NCI-H1694 treated with DMSO at 0.1 percent for 48 hours (cell line): ENCODE measurements at regions not wholly inside any gene's neighbourhood (a gene's known extent, or its start where the extent isn't known, plus 50 kb on each side); places are given as distances from the start of the nearest gene placed in this dataset.

Experiments used
- DNase-seq: peaks from one replicate; lab custom pipeline; 2025; lab: John Stamatoyannopoulos, UW

GRCh38 chr1:37085393-37085792 lies 51.1 kb upstream of the GRIK3 start:
- no peak for DNase-seq

GRCh38 chr1:37089750-37090149 lies 55.4 kb upstream of the GRIK3 start:
- no peak for DNase-seq

DNA sequence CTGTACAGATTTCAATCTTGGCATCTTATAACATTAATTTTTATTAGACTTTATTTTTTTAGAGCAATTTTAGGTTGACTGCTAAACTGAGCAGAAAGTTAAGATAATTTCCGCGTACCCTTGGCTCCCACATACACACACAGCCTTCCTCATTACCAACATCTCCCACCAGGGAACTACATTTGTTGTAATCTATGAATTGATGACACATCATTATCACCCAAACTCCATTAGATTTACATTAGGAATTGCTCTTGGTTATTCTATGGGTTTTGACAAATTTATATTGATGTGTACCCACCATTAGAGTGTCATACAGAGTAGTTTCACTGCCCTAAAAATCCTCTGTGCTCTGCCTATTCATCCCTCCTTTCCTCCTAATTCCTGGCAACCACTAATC lies 56.4 kb upstream of the GRIK3 start:
- DNase-seq = no peak

- peak; percentile 76 for DNase-seq
Measured at GRCh38 chr1:37092937-37093336, 58.6 kb upstream of the GRIK3 start.

- DNase-seq = no peak
Measured at GRCh38 chr1:37094302-37094701, 60.0 kb upstream of the GRIK3 start.

DNA sequence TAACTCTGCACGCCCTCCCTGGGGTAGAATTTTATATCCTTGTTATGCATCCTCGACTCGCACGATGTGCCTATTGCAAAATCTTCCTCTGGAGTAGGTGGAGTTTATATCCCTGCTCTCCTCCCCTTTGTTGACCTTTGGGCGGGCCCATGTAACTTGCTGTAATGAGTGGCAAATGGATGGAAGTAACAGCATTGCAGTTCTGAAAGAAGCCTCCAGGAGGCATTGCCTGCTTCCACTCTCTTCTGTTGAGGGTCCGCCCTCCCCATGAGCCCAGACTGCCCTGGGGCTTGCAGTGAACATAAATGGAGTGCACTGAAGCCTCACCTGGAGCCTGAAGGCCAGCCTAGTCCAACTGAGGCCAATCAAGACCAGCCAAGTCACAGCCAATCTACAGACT lies 62.2 kb upstream of the GRIK3 start:
- DNase-seq = no peak

GRCh38 chr1:37097731-37098130 lies 63.4 kb upstream of the GRIK3 start:
- peak; percentile 68 for DNase-seq

DNA sequence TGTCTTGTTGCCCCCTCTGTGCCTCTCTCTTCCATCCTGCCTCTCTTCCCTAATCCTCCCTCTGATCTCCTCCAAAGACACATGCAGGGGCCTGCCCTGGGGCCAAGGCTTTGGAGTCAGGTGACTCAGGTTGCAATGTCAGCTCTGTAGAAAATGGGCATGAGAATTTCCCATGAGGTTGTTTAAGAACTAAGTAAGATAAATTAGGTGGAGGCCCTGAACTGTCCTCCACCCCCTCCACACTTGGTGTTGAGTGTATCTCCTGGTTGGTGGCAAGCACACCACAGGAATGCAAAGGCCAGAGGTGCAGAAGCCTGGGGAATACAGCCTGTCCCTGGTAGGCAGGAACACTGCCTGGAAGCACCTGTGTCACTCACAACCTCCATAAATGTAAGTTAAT lies 63.9 kb upstream of the GRIK3 start:
- DNase-seq = no peak

GRCh38 chr1:37100310-37100709 lies 66.0 kb upstream of the GRIK3 start:
- peak; percentile 10 for DNase-seq

- no peak for DNase-seq
Measured at GRCh38 chr1:37102656-37103382, 68.5 kb upstream of the GRIK3 start.

- no peak for DNase-seq
Measured at GRCh38 chr1:37105911-37106310, 71.6 kb upstream of the GRIK3 start.

DNA sequence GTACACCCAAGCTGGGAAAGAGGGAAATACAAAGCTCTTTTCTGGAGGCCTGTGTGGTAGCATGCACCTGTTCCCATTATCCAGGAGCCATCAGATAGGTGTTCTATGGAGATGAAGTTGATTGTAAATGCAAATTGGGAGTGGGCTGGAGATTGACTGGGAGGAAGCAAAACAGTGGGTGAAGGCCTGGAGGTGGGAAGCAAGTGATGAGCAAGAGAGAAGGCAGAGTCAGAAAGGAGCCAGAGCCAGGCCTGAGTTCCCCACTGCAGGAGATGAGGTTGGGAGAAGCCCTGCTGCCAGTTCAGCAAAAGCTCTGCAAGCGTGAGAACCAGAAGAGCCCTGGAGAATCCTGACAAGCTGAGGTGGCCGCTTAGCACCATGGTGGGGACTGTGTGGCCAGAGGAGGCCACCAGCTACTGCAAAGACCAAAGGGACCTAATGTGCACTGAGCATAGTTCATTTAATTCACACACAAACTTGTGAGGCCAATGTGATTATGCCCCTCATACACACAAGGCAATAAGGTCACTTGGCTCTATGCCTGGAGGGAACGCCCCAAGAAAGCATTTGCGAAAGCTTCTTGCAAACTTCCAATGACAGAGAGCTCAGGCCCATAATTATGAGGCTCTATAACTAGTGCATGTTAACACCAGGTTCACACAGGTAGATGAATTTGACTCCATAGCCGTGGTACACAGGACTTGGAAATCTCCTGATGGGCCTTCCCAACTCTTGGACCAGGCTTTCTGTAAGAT lies 73.0 kb upstream of the GRIK3 start:
- no peak for DNase-seq

DNA sequence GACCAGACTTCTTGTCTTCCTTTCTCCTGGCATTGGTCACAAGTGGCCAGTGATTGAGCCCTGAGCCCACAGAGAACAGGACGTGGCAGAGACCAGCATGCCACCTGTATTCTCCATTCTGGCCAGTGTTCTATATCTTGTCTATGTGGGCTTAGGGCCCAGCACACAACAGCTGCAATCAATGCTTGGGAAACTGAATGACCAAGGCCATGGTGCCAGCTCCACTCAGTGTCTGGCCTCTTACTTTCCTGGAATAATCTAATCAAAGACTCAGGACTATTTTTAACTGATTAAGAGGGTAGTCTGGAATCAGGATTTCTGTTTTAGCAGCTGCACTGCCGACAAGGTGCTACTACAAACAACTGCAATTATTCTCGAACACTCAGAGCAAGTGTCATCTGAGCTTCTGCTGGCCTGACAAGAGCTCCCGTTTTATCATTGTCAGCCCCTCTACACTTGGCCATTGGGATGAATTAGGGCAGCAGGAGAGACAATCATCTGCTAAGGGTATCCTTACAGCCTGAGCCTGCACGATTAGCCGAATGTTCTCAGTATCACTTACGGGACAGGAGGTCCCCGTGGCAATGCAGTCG lies 74.4 kb upstream of the GRIK3 start:
- DNase-seq = no peak

GRCh38 chr1:37112430-37112829 lies 78.1 kb upstream of the GRIK3 start:
- no peak for DNase-seq

DNA sequence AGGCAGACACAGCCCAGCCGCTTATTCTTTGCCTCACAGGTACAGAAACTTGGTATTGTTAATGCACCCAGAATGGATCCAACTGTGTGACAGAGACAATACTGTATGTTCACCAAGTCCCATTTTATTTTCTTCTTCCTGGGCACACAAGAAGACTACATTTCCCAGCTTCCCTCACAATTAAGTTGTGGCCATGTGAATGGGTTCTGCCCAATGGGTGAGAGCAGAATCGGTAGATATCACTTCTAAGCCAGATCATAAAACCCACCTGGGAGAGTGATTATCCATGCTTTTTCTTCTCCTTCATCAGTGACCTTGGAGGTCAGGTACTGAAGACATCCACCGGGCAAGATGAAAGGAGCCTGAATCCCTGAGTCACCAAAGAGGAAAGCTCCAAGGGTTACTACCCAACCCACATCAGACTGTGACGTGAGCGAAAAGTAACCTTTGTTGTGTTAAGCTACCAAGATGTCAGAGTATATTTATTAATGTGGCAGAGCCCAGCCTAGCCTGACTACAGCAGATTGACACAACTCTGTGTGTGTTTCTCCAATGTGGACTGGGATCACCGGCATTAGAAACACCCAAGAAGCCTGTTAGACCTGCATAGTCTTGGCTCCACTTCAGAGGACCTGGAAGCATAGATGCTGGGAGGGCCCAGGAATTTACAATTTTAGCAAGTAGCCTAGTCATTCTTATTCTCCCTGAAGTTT lies 79.1 kb upstream of the GRIK3 start:
- no peak for DNase-seq

DNA sequence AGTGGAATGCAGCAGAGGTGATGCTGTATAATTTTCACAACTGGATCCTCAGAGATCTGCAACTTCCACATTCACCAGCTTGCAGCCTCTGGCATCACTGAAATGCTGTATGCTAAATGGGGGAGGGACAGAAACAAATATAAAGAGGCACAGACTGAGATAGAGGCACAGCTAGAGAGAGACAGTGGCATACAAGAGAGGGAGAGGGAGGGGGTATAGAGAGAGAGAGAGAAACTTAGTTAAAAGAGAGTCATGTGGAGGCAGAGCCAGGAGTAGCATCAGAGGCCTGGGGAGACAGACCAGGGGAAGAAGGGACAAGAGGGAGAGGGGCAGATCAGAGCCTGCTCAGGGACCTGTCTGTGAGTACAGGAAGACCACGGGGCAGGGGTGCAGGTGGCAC lies 84.5 kb upstream of the GRIK3 start:
- DNase-seq = no peak

- no peak for DNase-seq
Measured at GRCh38 chr1:37120279-37120678, 86.0 kb upstream of the GRIK3 start.

- no peak for DNase-seq
Measured at GRCh38 chr1:37123276-37124115, 89.2 kb upstream of the GRIK3 start.

DNA sequence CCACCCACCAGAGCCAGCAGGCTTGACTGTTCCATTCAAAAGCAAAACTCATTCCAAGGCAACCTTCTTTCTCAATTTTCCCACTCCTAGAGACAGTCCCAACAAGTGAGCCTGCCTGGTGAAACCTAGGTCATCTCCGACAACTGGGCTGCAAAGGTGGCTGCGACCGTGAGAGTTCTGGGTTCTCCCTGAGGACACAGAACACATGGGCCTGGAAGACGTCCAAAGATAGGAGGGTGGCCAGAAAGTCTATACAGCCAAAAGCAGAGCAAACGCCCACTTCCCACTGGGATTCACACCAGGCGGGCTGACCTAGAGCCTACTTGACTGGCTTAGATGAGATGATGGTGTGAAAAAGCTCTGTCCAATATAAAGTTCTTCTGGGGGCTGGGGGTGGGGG lies 90.2 kb upstream of the GRIK3 start:
- no peak for DNase-seq

DNA sequence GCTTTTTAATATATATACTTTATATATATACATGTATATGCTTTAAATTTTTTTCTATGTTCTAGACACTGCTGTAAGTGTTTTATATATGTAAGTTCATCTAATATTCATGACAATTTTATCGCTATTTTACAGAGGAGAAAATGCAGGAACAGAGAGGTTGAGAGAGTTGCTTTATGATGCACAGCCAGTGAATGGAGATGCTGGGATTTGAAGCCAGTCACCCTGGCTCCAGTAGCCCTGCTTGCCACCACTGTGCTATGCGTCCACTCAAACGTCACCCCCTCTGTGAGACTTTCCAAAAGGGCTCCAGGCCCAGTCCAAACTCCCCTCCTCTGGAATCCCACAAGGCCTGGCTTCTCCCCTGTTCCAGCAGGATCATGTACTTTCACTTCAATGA lies 91.0 kb upstream of the GRIK3 start:
- no peak for DNase-seq

DNA sequence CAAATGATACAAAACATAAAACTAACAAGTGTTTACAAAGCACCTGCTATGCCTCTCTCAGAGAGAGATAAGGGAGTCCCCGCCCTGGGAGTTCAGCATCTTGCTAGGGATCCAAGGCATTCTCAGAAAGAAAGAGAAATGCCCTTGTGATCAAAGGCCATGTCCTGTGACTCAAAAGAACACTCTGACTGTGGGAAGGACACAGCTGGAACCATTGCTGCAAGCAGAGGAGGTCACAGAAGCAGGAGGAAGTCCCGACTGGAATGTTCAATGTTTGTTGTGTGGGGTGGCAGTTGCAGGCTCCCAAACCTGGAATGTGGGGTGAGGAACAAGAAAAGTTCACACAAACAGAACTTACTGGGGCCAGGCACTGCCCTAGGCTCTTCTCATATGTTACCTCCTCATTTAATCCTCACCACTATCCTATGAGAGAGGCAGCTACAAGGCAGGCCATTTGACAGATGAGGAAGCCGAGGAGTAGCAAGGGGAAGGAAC lies 93.0 kb upstream of the GRIK3 start:
- DNase-seq = no peak

DNA sequence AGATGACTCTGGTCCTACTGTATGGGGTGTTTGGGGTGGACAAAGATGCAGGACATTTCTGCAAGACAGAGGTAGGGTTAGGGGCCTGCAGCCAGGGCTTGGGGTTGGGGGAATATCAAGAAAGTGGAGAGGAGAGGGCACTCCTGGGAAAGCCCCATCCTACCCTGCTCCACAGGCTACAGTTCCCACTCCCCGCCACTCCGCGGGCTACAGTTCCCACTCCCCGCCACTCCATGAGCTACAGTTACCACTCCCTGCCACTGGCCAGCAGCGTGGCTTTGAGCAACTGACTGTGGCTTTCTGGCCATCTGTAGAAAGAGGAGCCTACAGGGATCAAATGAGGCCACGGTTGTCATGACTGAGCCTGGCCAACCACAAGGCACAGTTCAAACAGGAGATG lies 93.8 kb upstream of the GRIK3 start:
- DNase-seq = no peak
